Stimulated activated CD4-positive, alpha-beta T cell treated with anti-CD3 and anti-CD28 coated beads, Interleukin-15, amount 100 ng/mL, for 24 hours (primary cell): ENCODE measurements at regions not wholly inside any gene's neighbourhood (a gene's known extent, or its start where the extent isn't known, plus 50 kb on each side); places are given as distances from the start of the nearest gene placed in this dataset.
"Not testable (repeated sequence)": the region's sequence is repeated elsewhere in the genome, so short reads cannot be mapped to it uniquely, and the experiment has no call there.

Experiments used
- DNase-seq: peaks from one replicate; pipeline ENCODE4 v3.0.0-alpha.2; 2020

- DNase-seq, result no peak
These were observed 195.7 kb upstream of the GK2 start for GRCh38 chr4:79603681-79604080.

GRCh38 chr4:79599691-79600090, 191.7 kb upstream of the GK2 start:
- DNase-seq, result no peak

GRCh38 chr4:79598801-79599200, 190.8 kb upstream of the GK2 start:
- DNase-seq, result no peak

GRCh38 chr4:79598214-79598613, 190.2 kb upstream of the GK2 start:
- no peak for DNase-seq

DNA sequence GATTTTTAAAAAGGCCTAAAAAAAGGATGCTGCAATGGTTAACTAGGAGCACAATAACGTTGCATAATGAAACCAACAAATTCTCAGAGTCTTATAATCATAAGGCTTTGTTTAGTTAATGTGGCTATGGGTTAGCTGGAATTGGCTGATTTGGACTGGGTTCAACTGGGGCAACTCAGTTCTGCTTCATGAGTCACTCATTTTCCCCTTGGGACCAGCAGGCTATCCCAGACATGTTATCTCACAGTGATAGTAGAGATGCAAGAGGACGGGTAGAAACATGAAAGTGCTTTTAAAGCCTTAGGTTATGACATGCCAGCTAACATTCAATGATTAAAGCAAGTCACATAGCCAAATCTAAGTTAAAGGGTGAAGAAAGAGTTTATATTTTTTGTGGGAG, 189.2 kb upstream of the GK2 start:
- no peak for DNase-seq

- DNase-seq, result not testable (repeated sequence)
These were observed 184.2 kb upstream of the GK2 start for GRCh38 chr4:79592218-79592617.

- no peak for DNase-seq
These were observed 180.7 kb upstream of the GK2 start for GRCh38 chr4:79588679-79589078.

GRCh38 chr4:79587207-79587606, 179.2 kb upstream of the GK2 start:
- not testable (repeated sequence) for DNase-seq

GRCh38 chr4:79585834-79586233, 177.8 kb upstream of the GK2 start:
- DNase-seq, result no peak

GRCh38 chr4:79585330-79585729, 177.3 kb upstream of the GK2 start:
- no peak for DNase-seq

GRCh38 chr4:79584902-79585301, 176.9 kb upstream of the GK2 start:
- no peak for DNase-seq

DNA sequence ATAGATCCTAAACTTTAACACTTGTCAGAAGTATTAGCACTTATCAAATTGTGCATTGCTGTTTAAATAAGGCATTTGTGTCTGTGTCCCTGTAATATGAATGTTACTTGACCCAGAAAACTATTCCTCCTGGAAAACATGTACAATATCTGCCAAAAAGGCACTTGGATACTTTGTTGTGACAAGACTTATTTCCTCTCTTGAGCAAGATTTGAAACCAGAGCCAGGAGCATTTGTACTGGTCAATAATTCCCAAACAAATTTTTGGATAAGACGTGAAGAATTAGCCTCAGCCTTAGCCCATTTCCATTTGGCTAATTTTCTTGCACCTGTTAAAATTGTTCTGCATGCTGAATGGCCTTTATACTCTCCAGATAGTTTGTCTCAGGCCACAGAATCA, 176.3 kb upstream of the GK2 start:
- no peak for DNase-seq

DNA sequence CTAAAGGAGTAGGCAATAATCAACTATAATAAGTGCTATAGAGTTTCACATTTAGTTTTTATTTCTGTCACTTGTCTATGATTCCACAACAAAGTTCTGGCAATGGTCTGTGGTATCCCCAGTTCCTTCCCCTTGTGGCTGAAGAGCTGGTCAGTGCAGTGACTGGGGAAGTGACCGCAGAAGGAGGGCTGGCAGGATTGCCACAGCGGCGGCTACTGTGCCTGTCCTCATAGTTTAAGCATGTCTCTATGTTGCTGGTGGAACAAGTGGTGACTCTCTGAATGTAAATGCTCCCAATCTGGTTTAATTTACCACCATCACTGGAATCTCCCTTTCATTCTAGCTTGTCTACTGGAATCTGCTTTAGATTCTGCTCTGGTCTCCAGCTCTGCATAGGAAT, 170.6 kb upstream of the GK2 start:
- DNase-seq, result no peak

DNA sequence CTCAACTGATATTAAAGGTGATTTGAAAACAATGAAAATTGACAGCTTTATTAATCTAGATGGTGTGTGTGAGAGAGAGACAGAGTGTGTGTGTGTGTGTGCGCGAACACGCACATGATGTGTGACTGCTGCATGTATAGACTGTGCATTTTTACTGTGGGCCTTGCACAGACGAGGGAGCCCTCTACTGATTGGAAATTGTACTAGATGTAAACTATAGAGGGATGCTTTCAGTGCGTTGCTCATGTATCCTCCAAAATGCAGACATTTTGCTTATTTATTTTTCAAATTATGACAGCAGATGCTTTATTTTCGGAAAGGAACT, 168.4 kb upstream of the GK2 start:
- DNase-seq, result no peak

DNA sequence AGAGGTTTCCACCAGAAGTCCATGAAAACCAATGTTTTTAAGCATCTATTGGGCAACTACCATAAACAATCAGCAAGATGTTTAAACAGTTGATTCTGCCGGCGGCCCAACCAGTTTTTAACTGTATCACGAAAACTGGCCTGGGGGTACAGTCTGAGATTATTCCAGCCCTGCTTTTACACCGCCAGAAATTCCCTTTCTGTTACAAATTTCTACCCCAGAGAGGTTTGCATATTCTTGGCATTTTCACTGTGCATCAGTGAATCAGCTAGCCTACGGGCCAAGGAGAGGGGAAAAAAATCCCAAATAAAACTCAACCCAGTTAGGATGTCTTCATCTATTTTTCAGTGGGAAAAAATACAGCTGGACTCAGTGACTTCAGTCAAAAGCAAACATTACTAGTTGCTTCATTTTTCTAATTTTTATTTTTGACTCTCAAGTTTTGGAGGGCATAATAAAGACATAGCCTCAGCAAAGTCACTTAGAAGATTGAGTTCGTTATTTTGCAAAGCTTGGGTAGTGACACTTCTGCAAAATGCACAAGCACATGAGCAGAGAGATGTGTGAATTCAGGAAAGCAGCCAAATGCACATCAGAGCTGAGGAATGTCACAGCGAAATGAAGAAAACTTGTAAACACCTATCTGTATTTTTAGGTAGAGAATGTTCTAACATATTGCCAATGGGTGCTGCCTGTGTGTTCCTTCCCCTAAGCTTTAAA, 167.8 kb upstream of the GK2 start:
- DNase-seq, result no peak

- no peak for DNase-seq
These were observed 166.9 kb upstream of the GK2 start for GRCh38 chr4:79574741-79575451.

DNA sequence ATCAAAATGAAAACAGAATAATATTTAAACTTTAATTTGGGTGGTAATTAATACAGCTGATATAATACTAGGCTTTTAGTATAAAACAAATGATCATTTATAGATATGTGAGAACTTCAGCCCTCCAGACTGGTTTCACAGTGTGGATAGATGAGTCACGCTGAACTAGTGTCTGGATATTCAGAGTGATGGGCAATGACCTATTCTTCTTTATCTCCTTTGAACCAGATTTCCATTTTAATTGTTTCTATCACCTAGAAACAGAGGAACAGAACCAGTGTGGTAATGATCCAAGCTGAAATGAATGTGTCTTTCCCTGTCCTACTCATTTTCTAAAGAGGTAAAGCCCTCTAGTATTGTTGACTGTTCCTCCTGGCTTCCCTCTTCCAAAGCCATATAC, 155.2 kb upstream of the GK2 start:
- DNase-seq, result no peak

GRCh38 chr4:79561751-79562150, 153.7 kb upstream of the GK2 start:
- DNase-seq, result no peak

DNA sequence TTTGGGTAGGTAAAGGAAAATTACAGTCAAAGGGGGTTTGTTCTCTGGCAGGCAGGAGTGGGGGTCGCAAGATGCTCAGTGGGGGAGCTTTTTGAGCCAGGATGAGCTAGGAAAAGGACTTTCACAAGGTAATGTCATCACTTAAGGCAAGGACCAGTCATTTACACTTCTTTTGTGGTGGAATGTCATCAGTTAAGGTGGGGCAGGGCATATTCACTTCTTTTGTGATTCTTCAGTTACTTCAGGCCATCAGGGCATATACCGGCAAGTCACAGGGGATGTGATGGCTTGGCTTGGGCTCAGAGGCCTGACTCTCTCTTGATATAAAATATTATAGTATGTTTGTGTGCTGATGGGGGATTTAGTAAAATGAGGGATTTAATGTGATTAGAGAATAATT, 151.4 kb upstream of the GK2 start:
- not testable (repeated sequence) for DNase-seq

DNA sequence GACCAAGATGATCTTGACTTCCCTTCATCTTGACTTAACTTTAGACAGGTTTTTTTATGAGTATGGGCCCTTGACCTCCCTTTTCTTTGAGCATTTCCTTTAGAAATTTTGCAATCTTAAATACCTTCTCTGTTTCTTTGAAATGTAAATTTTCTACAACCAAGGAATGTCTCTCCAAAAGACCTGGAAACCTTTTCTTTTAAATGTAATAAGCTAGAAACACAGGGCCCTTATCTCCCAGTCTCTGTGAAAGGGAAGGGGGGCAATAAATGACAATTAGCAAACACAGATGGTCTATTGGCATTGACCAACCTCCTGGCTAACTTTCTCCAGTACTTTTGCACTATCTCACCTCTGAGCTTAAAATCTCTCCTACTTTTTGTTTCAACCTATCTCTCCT, 144.3 kb upstream of the GK2 start:
- no peak for DNase-seq

- no peak for DNase-seq
These were observed 143.5 kb upstream of the GK2 start for GRCh38 chr4:79551555-79551954.

GRCh38 chr4:79547851-79548250, 139.8 kb upstream of the GK2 start:
- DNase-seq, result no peak

DNA sequence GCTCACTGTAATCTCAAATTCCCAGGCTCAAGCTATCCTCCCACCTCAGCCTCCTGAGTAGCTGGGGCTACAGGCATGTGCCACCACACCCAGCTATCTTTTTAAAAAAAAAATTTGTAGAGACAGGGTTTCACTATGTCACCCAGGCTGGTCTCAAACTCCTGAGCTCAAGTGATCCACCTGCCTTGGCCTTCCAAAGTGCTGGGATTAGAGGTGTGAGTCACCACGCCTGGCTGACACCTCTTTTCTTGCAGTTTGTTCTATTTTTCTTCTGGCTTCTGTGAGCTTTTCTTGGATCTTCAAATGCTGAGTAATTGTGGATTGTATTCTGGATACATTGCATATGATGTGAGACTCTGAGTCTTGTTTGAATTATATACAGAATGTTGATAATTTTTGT, 137.3 kb upstream of the GK2 start:
- not testable (repeated sequence) for DNase-seq

DNA sequence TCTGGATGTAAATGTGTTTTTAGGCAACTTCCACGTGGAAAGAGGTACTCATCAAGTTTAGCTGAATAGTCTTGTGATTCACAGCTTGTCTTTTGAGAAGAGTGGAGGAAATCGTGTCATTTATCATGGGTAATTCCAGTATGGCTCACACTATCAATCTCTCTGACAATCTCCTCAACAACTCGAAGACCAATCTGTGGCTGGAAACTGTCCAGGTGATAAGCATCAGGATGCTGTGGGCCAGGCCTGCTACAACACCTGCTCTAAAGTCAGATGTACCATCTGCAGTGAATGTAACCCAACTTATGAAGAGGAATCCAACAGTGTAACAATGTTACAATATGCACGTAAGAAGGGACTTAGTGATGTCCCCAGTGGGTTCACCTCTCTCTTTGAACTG, 132.1 kb upstream of the GK2 start:
- peak; percentile 4 for DNase-seq

DNA sequence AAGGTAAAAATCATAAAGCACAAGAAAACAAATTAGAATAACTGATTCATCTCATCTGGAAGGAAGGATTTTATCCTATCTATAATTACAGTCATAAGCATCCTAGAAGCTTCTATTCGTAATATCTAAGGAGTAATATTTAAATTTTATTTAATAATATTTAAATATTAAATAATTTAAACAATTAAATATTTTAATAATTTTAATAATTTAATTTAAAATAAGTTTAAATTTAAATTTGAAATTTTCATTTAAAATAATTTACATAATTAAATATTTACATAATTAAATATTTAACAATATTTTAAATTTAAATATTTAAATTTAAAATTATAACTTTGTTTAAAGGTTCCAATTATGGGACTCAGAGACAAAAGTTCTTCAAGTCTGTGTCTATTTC, 127.5 kb upstream of the GK2 start:
- DNase-seq, result no peak
